AG10803 (cell line): ENCODE measurements at regions not wholly inside any gene's neighbourhood (a gene's known extent, or its start where the extent isn't known, plus 50 kb on each side); places are given as distances from the start of the nearest gene placed in this dataset.

Experiments
- DNase-seq: peaks from one replicate; pipeline ENCODE4 v3.0.0; 2010; ENCODE audit warnings: low read depth
- H3K4me3 ChIP-seq: 2 replicates; pipeline ENCODE4 v1.5.1; 2011; ENCODE audit warnings: mild to moderate bottlenecking, low read length, control low read depth
- CTCF ChIP-seq: conservative IDR thresholded peaks from 2 replicates; pipeline ENCODE4 v1.5.1; 2011; ENCODE audit warnings: mild to moderate bottlenecking, low read length, control low read depth, inconsistent platforms

DNA sequence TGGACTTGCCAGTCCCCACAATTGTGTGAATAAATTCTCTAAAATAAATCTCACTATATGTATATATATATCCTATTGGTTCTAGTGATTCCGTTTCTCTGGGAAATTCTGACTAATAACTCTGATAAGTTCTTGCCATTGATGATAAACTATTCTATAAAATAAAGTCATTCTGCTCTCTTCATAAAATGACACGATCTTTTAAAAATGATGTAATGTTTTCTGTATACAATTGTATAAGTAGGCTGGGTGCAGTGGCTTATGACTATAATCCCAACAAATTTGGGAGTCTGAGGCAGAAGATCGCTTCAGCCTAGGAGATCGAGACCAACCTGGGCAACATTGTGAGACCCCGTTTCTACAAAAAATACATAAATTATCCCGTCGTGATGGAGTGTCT lies 541.0 kb upstream of the ADGRL4 start:
- DNase-seq: no peak

GRCh38 chr1:79543394-79543793 lies 536.9 kb upstream of the ADGRL4 start:
- DNase-seq: no peak
- TF ChIP-seq CTCF: no peak
- no peak overlapping the region for H3K4me3 ChIP-seq

More for the DNA sequence above, 541.0 kb upstream of the ADGRL4 start:
- no peak overlapping the region for H3K4me3 ChIP-seq
- TF ChIP-seq CTCF: no peak

GRCh38 chr1:79539001-79539400 lies 532.5 kb upstream of the ADGRL4 start:
- peak; percentile 10 for DNase-seq
- TF ChIP-seq CTCF: no peak
- no peak overlapping the region for H3K4me3 ChIP-seq

GRCh38 chr1:79532555-79532954 lies 526.0 kb upstream of the ADGRL4 start:
- TF ChIP-seq CTCF: no peak
- no peak overlapping the region for H3K4me3 ChIP-seq
- no peak for DNase-seq

- H3K4me3 ChIP-seq: no peak overlapping the region
Observed at GRCh38 chr1:79531790-79532189, 525.3 kb upstream of the ADGRL4 start.

DNA sequence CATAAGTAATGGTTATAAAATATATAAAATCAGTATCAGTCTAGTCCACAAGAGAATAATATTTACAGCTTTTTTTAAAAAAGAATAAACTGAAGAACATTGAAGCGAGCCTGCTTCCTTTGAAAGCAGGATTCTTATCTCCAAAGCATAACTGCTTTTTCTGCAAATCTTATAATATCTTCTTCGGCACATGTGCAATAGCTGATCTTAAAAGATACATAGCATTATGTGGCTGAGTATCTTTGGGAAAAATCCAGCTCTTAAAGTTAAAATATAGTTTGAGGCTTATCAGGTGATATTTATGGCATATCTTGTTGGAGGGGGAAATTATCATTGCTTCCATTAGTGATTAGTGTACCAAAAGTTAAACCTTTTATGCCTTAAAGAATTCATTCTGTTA lies 523.9 kb upstream of the ADGRL4 start:
- no peak for DNase-seq
- no peak overlapping the region for H3K4me3 ChIP-seq
- no peak for TF ChIP-seq CTCF

More at GRCh38 chr1:79531790-79532189, 525.3 kb upstream of the ADGRL4 start:
- DNase-seq: no peak
- TF ChIP-seq CTCF: no peak

GRCh38 chr1:79530055-79530454 lies 523.5 kb upstream of the ADGRL4 start:
- DNase-seq: no peak
- H3K4me3 ChIP-seq: no peak overlapping the region
- TF ChIP-seq CTCF: no peak
